ENCODE measurements at regions not wholly inside any gene's neighbourhood (a gene's known extent, or its start where the extent isn't known, plus 50 kb on each side); places are given as distances from the start of the nearest gene placed in this dataset.

GRCh38 chr21:33155422-33155821 lies 74.3 kb upstream of the IFNAR2 start:
- no peak for DNase-seq (ENCODE audit: low read depth in 2 of 2)

- no peak for DNase-seq (ENCODE audit: low read depth in 2 of 2)
These were observed 72.4 kb upstream of the IFNAR2 start for GRCh38 chr21:33157303-33157702.

GRCh38 chr21:33158654-33159053 lies 71.1 kb upstream of the IFNAR2 start:
- DNase-seq (ENCODE audit: low read depth in 2 of 2), result no peak

GRCh38 chr21:33162436-33162951 lies 67.2 kb upstream of the IFNAR2 start:
- no peak for DNase-seq (ENCODE audit: low read depth in 2 of 2)

- DNase-seq (ENCODE audit: low read depth in 2 of 2), result no peak
These were observed 60.9 kb upstream of the IFNAR2 start for GRCh38 chr21:33168886-33169285.

GRCh38 chr21:33169359-33169758 lies 60.4 kb upstream of the IFNAR2 start:
- no peak for DNase-seq (ENCODE audit: low read depth in 2 of 2)

GRCh38 chr21:33171616-33172169 lies 58.0 kb upstream of the IFNAR2 start:
- no peak for DNase-seq (ENCODE audit: low read depth in 2 of 2)

GRCh38 chr21:33174756-33175155 lies 55.0 kb upstream of the IFNAR2 start:
- DNase-seq (ENCODE audit: low read depth in 2 of 2), result no peak
